Cardiac fibroblast (primary cell): ENCODE measurements at regions not wholly inside any gene's neighbourhood (a gene's known extent, or its start where the extent isn't known, plus 50 kb on each side); places are given as distances from the start of the nearest gene placed in this dataset.

Experiments
- DNase-seq, 2 donors: peaks; one replicate each; pipeline versions ENCODE4 v3.0.0 to v3.0.0-alpha.2; 2010; ENCODE audit warnings: low read depth in 2 of 2
- H3K4me3 ChIP-seq, 2 donors: replicated peaks in 1 of 2; 1 replicate in 1 of 2; 2 replicates in 1 of 2; pipeline ENCODE4 v1.5.1; 2011; ENCODE audit warnings: low read depth in 2 of 2, low read length in 2 of 2, mild to moderate bottlenecking in 2 of 2, moderate library complexity in 1 of 2
- TF ChIP-seq, protein P1 (sequence below): IDR thresholded peaks from one replicate; pipeline ENCODE4 v1.5.1; 2011; ENCODE audit warnings: low read depth, mild to moderate bottlenecking, low read length, inconsistent platforms

DNA sequence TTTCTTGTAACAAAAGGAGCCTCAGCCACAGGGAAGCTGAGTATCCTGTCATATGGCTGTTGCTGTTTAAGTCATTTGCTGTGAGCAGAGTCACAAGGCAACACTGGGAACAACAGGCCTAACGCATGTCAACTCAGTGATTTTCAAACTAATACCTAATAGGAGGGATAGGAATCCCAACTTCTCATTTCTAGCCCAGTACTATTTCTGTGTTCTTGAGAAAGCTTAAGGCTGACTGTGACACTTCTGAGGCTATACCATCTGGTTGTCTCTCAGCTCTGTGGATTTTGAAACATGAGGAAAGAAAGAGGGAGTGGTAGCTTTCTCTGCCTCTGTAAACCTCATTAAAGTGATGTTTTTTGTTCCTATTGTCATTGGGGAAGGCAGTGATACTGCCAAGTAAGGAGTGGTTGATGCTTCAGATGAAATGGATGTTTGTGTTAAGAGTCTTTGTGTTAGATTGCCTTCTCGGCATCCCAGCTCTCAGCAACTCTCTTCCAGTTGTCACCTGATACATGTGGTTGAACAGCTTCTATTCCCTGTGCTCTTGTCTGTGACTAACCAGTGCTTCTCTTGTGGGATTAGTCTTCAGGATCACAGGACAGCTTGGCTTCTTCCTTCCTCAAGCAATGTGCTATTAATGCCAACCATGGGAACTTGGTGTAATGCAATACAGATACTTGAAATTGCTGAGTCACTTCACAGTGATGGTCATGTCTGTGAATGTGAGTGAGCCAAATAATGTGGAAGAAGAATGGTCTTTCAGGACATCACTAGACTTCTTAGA is 166.8 kb upstream of the IVNS1ABP start:
- TF ChIP-seq, protein P1, sequence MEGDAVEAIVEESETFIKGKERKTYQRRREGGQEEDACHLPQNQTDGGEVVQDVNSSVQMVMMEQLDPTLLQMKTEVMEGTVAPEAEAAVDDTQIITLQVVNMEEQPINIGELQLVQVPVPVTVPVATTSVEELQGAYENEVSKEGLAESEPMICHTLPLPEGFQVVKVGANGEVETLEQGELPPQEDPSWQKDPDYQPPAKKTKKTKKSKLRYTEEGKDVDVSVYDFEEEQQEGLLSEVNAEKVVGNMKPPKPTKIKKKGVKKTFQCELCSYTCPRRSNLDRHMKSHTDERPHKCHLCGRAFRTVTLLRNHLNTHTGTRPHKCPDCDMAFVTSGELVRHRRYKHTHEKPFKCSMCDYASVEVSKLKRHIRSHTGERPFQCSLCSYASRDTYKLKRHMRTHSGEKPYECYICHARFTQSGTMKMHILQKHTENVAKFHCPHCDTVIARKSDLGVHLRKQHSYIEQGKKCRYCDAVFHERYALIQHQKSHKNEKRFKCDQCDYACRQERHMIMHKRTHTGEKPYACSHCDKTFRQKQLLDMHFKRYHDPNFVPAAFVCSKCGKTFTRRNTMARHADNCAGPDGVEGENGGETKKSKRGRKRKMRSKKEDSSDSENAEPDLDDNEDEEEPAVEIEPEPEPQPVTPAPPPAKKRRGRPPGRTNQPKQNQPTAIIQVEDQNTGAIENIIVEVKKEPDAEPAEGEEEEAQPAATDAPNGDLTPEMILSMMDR: no peak
- peak; percentile 77 to 92 for DNase-seq
- H3K4me3 ChIP-seq: no peak overlapping the region

DNA sequence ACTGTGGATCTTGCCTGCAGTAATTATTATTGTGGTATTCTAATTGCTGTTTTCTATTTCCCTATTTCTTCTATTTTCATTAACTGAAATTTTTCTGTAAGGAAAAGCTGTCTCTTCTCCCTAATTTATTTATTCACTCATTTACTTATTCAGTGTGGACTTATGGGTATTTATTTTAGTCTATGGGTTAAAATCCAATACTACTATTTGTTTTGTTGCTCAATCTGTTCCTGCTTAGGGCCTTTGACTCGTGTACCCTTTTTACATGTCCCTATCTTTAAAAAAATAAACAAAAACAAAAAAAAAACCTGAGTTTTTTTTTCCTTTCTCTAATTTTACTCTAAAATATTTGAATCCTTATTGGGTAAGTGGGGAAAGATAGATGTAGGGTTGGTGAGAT is 166.2 kb upstream of the IVNS1ABP start:
- no peak for DNase-seq
- no peak overlapping the region for H3K4me3 ChIP-seq
- TF ChIP-seq, protein P1: no peak

DNA sequence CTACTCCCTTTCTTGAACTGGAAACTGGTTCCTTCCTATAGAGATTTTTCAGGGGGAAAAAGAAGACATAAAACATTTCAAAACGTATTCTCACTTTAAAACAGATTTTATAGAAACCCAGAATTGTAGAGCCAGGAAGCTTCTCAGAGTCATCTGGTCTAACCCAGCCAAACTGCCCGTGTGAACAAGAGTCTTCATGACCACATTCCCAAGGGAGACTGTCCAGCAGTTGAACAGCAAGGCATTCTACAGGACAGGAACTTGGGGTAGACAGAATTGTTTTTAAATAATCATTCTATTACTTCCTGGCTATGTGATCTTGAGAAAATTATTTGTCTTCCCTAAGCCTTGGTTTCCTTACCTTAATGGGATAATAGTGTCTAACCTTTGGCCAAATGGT is 163.5 kb upstream of the IVNS1ABP start:
- TF ChIP-seq, protein P1: no peak
- no peak overlapping the region for H3K4me3 ChIP-seq
- DNase-seq: peak in 1 of 2 donors; percentile 53

DNA sequence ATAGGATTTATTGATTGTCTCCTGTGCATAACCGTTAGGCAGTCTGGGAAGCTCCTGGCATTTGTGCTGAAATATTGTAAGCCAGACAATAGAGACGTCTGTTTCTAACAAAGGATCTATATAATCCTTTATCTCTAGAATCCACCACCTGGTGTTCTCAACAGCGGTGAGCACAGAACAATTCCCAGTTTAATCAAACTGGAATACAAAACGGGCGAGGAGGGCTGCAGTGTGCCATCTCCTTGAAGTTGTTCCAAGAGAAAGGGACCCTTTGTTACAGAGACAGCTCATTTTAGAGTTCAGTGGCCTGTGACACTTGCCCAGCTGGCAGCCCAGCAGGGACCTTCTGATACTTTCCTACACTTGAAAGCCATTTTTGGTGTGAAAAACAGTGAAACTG is 162.8 kb upstream of the IVNS1ABP start:
- TF ChIP-seq, protein P1: no peak
- no peak overlapping the region for H3K4me3 ChIP-seq
- no peak for DNase-seq

DNA sequence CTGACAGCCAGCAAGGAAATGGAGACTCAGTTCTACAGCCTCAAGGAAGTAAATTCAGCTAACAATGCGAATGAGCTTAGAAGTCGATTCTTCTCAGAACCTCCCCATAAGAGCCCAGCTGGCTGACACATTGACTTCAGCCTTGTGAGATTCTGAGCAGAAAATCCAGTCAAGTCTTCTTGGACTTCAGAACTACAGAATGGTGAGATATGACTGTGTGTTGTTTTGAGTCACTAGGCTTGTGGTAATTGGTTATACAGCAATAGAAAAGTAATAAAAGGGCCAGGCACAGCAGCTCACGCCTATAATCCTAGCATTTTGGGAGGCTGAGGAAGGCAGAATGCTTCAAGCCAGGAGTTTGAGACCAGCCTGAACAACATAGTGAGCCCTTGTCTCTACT is 161.8 kb upstream of the IVNS1ABP start:
- DNase-seq: no peak
- TF ChIP-seq, protein P1: no peak
- no peak overlapping the region for H3K4me3 ChIP-seq

DNA sequence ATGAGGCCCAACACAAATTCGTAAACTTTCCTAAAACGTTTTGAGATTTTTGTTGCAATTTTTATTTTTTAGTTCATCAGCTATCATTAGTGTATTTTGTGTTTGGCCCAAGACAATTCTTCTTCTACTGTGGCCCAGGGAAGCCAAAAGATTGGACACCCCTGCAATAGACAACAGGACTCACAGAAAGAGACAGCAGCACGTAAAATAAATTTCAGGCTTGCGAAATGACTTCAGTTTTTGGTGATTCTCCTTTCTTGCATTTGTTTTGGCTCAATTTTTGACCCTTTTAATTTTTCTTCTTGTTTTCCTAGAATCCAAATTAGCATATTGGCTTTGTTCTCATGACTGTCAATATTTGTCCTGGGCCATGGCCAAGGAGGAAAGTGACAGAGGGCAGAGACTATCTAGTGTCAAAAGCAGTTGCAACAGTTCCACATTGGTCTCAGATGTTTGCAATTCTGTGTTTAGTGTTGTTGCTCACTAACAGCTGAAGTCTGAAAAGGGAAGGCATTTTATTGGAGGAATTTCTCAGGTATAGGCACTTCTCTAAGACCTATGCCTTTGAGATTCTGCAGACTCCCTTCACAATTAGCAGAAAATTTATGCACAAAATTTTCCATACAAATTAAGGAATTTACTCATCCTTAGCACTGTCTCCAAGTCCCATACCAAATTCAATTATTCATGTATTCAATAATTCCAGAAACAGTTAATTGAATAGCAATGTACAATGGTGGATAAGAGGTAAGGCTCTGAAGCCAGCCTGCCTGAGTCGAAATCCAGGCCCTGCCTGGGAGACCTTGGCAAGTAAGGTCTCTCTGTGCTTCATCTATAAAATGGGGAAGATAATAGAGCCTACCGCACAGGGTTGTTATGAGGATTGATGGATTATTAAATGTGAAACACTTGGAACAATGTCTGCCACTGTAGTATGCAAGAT is 160.9 kb upstream of the IVNS1ABP start:
- H3K4me3 ChIP-seq: no peak overlapping the region
- no peak for DNase-seq
- TF ChIP-seq, protein P1: no peak
